ENCODE measurements at regions not wholly inside any gene's neighbourhood (a gene's known extent, or its start where the extent isn't known, plus 50 kb on each side); places are given as distances from the start of the nearest gene placed in this dataset.

DNA sequence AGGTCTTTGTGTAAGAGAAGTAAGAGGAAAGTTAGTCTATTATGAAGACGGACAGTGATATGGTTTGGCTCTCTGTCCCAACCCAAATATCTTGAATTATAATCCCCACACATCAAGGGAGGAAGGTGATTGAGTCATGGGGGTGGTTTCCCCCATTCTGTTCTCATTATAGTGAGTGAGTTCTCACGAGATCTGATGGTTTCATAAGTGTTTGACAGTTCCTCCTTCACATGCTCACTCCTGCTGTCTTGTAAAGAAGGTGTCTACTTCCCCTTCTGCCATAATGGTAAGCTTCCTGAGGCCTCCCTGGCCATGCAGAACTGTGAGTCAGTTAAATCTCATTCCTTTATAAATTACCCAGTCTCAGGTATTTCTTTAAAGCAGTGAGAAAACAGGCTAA lies 67.6 kb downstream of the NEURL3 start:
- Histone ChIP-seq H3K79me1 (ENCODE audit: low read depth in 1 of 2, low read length in 2 of 2) (no peaks in the 10 kb centered on the region), H3K9ac (ENCODE audit: low read depth, low read length) (no peak overlapping the region), H4K8ac (ENCODE audit: low read depth in 2 of 2, low read length in 2 of 2) (no peak overlapping the region), H2BK120ac (ENCODE audit: low read depth, low read length) (no peak overlapping the region), H3K4me2 (ENCODE audit: low read depth, low read length) (no peak overlapping the region), H2BK5ac (ENCODE audit: low read depth, low read length, poor library complexity, severe bottlenecking) (no peak overlapping the region), H3K4ac (ENCODE audit: low read depth, low read length) (no peak overlapping the region), H3K9me3 (ENCODE audit: control insufficient read depth, insufficient read depth, low read length) (peaks cover 2% of the 10 kb centered on the region; the same call in 1 of the 2 replicates), H3K27me3 (ENCODE audit: control insufficient read depth, insufficient read depth, low read length) (peaks cover 4% of the 10 kb centered on the region; the same call in 1 of the 2 replicates), H4K5ac (ENCODE audit: low read depth, low read length) (no peak overlapping the region), H3K36me3 (ENCODE audit: control insufficient read depth, insufficient read depth, low read length) (no peaks in the 10 kb centered on the region), H3K4me1 (ENCODE audit: control insufficient read depth, insufficient read depth, low read length) (no peaks in the 10 kb centered on the region), H3K14ac (replicated peaks; ENCODE audit: low read depth, low read length) (no peak overlapping the region), H2AK9ac (replicated peaks; ENCODE audit: low read depth, low read length, poor library complexity) (no peak overlapping the region), H2AFZ (replicated peaks; ENCODE audit: low read length, poor library complexity) (no peak overlapping the region), H3K9me1 (ENCODE audit: insufficient read depth, low read length) (no peaks in the 10 kb centered on the region), H2BK15ac (ENCODE audit: low read depth, low read length) (no peak overlapping the region), H4K20me1 (ENCODE audit: insufficient read depth, low read length) (no peaks in the 10 kb centered on the region), H3K4me3 (ENCODE audit: insufficient read depth, low read depth, low read length) (no peak overlapping the region), H3K56ac (ENCODE audit: extremely low read depth, insufficient read depth, low read length) (no peak overlapping the region), H3K23ac (ENCODE audit: low read depth, low read length) (no peak overlapping the region), H2AK5ac (ENCODE audit: low read depth, low read length) (no peak overlapping the region), H3K18ac (ENCODE audit: low read depth, low read length) (no peak overlapping the region), H4K91ac (ENCODE audit: insufficient read depth, low read depth, low read length) (no peak overlapping the region), H3K27ac (ENCODE audit: insufficient read depth, low read length) (no peak overlapping the region), H2BK20ac (ENCODE audit: low read depth, low read length) (no peak overlapping the region)
- ChIA-PET POLR2A (ENCODE audit: unreplicated experiment) (no interaction called here), CTCF (no interaction called here)
- ATAC-seq (ENCODE audit: low read depth) (no peak), DNase-seq (no peak)
- in situ Hi-C loops (cut with MboI; ENCODE audit: low sequenced_read_pairs) = no loop called here
- dilution Hi-C loops (cut with HindIII; ENCODE audit: low sequenced_read_pairs, unreplicated experiment) = no loop called here
- BruUV-seq (replicated peaks) = no TSS peak
- no CpG with 5 or more reads among the region's 2 CpGs for WGBS, 2 experiments (ENCODE audit: extremely low coverage in 2 of 2, insufficient read length in 1 of 2)
- intact Hi-C loops (cut with micrococcal nuclease) = no loop called here
- TF ChIP-seq FOS (IDR thresholded peaks at IDR 0.05; ENCODE audit: low read depth, low read length) = no peak
- no peak for TF ChIP-seq NFE2L2 (IDR thresholded peaks at IDR 0.05; ENCODE audit: low read depth, low read length)
- TF ChIP-seq POLR2A (IDR thresholded peaks at IDR 0.05; ENCODE audit: low read depth, low read length) = no peak
- TF ChIP-seq, protein P1, sequence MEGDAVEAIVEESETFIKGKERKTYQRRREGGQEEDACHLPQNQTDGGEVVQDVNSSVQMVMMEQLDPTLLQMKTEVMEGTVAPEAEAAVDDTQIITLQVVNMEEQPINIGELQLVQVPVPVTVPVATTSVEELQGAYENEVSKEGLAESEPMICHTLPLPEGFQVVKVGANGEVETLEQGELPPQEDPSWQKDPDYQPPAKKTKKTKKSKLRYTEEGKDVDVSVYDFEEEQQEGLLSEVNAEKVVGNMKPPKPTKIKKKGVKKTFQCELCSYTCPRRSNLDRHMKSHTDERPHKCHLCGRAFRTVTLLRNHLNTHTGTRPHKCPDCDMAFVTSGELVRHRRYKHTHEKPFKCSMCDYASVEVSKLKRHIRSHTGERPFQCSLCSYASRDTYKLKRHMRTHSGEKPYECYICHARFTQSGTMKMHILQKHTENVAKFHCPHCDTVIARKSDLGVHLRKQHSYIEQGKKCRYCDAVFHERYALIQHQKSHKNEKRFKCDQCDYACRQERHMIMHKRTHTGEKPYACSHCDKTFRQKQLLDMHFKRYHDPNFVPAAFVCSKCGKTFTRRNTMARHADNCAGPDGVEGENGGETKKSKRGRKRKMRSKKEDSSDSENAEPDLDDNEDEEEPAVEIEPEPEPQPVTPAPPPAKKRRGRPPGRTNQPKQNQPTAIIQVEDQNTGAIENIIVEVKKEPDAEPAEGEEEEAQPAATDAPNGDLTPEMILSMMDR (conservative IDR thresholded peaks at IDR 0.05; ENCODE audit: low read depth, low read length) = no peak
